ENCODE measurements at regions not wholly inside any gene's neighbourhood (a gene's known extent, or its start where the extent isn't known, plus 50 kb on each side); places are given as distances from the start of the nearest gene placed in this dataset.
"Not testable (repeated sequence)": the region's sequence is repeated elsewhere in the genome, so short reads cannot be mapped to it uniquely, and the experiment has no call there.

- no peak for DNase-seq
These were observed 352.9 kb downstream of the LTN1 start for GRCh38 chr21:28639737-28640136.

- no peak for DNase-seq
These were observed 355.7 kb downstream of the LTN1 start for GRCh38 chr21:28636752-28637691.

GRCh38 chr21:28635541-28635940 is 357.1 kb downstream of the LTN1 start:
- no peak for DNase-seq

GRCh38 chr21:28633839-28634555 is 358.7 kb downstream of the LTN1 start:
- DNase-seq, result peak in 1 of 2 donors; percentile 2

- no peak for DNase-seq
These were observed 359.8 kb downstream of the LTN1 start for GRCh38 chr21:28632755-28633408.

GRCh38 chr21:28627691-28628090 is 365.0 kb downstream of the LTN1 start:
- no peak for DNase-seq

GRCh38 chr21:28627261-28627660 is 365.4 kb downstream of the LTN1 start:
- no peak for DNase-seq

GRCh38 chr21:28624626-28625025 is 368.1 kb downstream of the LTN1 start:
- no peak for DNase-seq

GRCh38 chr21:28617300-28617699 is 375.4 kb downstream of the LTN1 start:
- no peak for DNase-seq

- DNase-seq, result no peak
These were observed 377.4 kb downstream of the LTN1 start for GRCh38 chr21:28615276-28615675.

- DNase-seq, result no peak
These were observed 377.9 kb downstream of the LTN1 start for GRCh38 chr21:28614791-28615190.

GRCh38 chr21:28608646-28609045 is 384.0 kb downstream of the LTN1 start:
- DNase-seq, result no peak

- no peak for DNase-seq
These were observed 385.1 kb downstream of the LTN1 start for GRCh38 chr21:28607545-28607944.

GRCh38 chr21:28604946-28605537 is 387.6 kb downstream of the LTN1 start:
- DNase-seq, result no peak

- DNase-seq, result no peak
These were observed 390.1 kb downstream of the LTN1 start for GRCh38 chr21:28602546-28602945.

- DNase-seq, result no peak
These were observed 394.5 kb downstream of the LTN1 start for GRCh38 chr21:28598214-28598613.

- DNase-seq, result no peak
These were observed 400.3 kb downstream of the LTN1 start for GRCh38 chr21:28592205-28592865.

GRCh38 chr21:28590676-28591075 is 402.0 kb downstream of the LTN1 start:
- DNase-seq, result no peak

- no peak for DNase-seq
These were observed 402.7 kb downstream of the LTN1 start for GRCh38 chr21:28590026-28590425.

- DNase-seq, result no peak
These were observed 403.7 kb downstream of the LTN1 start for GRCh38 chr21:28588997-28589396.

GRCh38 chr21:28587748-28588147 is 404.9 kb downstream of the LTN1 start:
- no peak for DNase-seq

GRCh38 chr21:28581976-28582375 is 410.7 kb downstream of the LTN1 start:
- DNase-seq, result no peak

- not testable (repeated sequence) for DNase-seq
These were observed 411.4 kb downstream of the LTN1 start for GRCh38 chr21:28581311-28581731.
